ENCODE measurements at regions not wholly inside any gene's neighbourhood (a gene's known extent, or its start where the extent isn't known, plus 50 kb on each side); places are given as distances from the start of the nearest gene placed in this dataset.

GRCh38 chr3:116914004-116914403, 204.4 kb downstream of the TUSC7 start:
- Histone ChIP-seq H3K4me2 (ENCODE audit: insufficient read depth in 1 of 2, low read depth in 2 of 2, low read length in 2 of 2) (no peak overlapping the region), H3K27me3 (replicated peaks in 1 of 4; ENCODE audit: control insufficient read depth in 3 of 4, extremely low read depth in 1 of 4, insufficient read depth in 3 of 4, low read length in 3 of 4) (no peaks in the 10 kb centered on the region), H4K5ac (ENCODE audit: insufficient read length, low read depth, low read length) (no peak overlapping the region), H4K8ac (ENCODE audit: extremely low read depth, insufficient read depth, low read length) (no peak overlapping the region), H3K9me3 (ENCODE audit: insufficient read depth in 2 of 2, low read depth in 1 of 2, low read length in 1 of 2) (no peaks in the 10 kb centered on the region), H2BK15ac (ENCODE audit: low read length) (no peak overlapping the region), H3K14ac (ENCODE audit: insufficient read length) (no peak overlapping the region), H3K79me2 (ENCODE audit: control insufficient read depth in 1 of 2, insufficient read depth in 2 of 2, low read length in 2 of 2) (no peaks in the 10 kb centered on the region), H2AFZ (ENCODE audit: low read length) (no peak overlapping the region), H2BK12ac (ENCODE audit: low read depth, low read length) (no peak overlapping the region), H3K4me1 (replicated peaks in 1 of 4; ENCODE audit: control insufficient read depth in 3 of 4, insufficient read depth in 4 of 4, low read length in 3 of 4) (no peaks in the 10 kb centered on the region), H3K18ac (ENCODE audit: extremely low read depth, low read length) (no peak overlapping the region), H2BK20ac (ENCODE audit: low read length) (no peak overlapping the region), H3K36me3 (ENCODE audit: control insufficient read depth in 2 of 4, insufficient read depth in 4 of 4, low read length in 3 of 4) (no peaks in the 10 kb centered on the region), H4K20me1 (replicated peaks in 1 of 2; ENCODE audit: control insufficient read depth in 1 of 2, insufficient read depth in 2 of 2, low read length in 2 of 2) (no peaks in the 10 kb centered on the region), H2BK5ac (ENCODE audit: low read depth, low read length) (no peak overlapping the region), H4K91ac (replicated peaks; ENCODE audit: insufficient read length, low read length) (no peak overlapping the region), H3K9ac (replicated peaks in 1 of 4; ENCODE audit: extremely low read depth in 1 of 4, low read depth in 3 of 4, low read length in 3 of 4) (no peak overlapping the region), H3K56ac (replicated peaks; ENCODE audit: insufficient read length, low read depth, low read length) (no peak overlapping the region), H3K23ac (ENCODE audit: insufficient read length) (no peak overlapping the region), H2AK5ac (ENCODE audit: low read depth, low read length) (no peak overlapping the region), H3K79me1 (ENCODE audit: low read depth, low read length) (no peaks in the 10 kb centered on the region), H3K4ac (replicated peaks; ENCODE audit: insufficient read length, low read depth, low read length) (no peak overlapping the region), H3K27ac (ENCODE audit: low read depth, low read length) (no peak overlapping the region), H2BK120ac (replicated peaks; ENCODE audit: low read depth, low read length) (no peak overlapping the region), H3K23me2 (ENCODE audit: low read depth, low read length) (no peaks in the 10 kb centered on the region), H3K4me3 (ENCODE audit: extremely low read depth in 1 of 4, insufficient read depth in 2 of 4, low read depth in 3 of 4, low read length in 4 of 4) (no peak overlapping the region)
- 82% methylated on average over 2 of the region's 2 CpGs; no CpG with 5 or more reads in 1 of the 2 experiments for WGBS, 2 experiments (ENCODE audit: extremely low coverage in 1 of 2, insufficient coverage in 1 of 2, insufficient read length in 1 of 2, insufficient replicate concordance in 2 of 2, low coverage in 1 of 2, low lambda C conversion rate in 2 of 2, missing lambda C conversion rate in 1 of 2)
- POLR2A ChIA-PET (ENCODE audit: partially characterized antibody), result no interaction called here
- TF ChIP-seq RFX5 (IDR thresholded peaks at IDR 0.05; ENCODE audit: borderline replicate concordance, low read depth, low read length), result no peak
- FAIRE-seq (no peak), DNase-seq (ENCODE audit: low read depth in 1 of 2, low spot score in 2 of 2) (no peak)
- CTCF ChIA-PET (ENCODE audit: partially characterized antibody), result interaction anchor here (0.5 to 1.0 kb wide), 2 partner anchors 100 to 294 kb away, joined by 3 to 5 read pairs; no protein-coding TSS in a partner anchor
